H1 (cell line): ENCODE measurements at regions not wholly inside any gene's neighbourhood (a gene's known extent, or its start where the extent isn't known, plus 50 kb on each side); places are given as distances from the start of the nearest gene placed in this dataset.

ENCODE experiments used
- CTCF ChIA-PET: fragments of 300-600 bp; sonication (Branson Sonifier 250); formaldehyde crosslinking; loops from one replicate; lab custom pipeline; 2021; ENCODE audit not compliant: partially characterized antibody; lab: Charles Lee
- POLR2A ChIA-PET: fragments of 300-600 bp; sonication (Branson Sonifier 250); formaldehyde crosslinking; loops from one replicate; lab custom pipeline; 2021; ENCODE audit warnings: inconsistent platforms; ENCODE audit not compliant: partially characterized antibody; lab: Charles Lee
- DNase-seq, 2 experiments: peaks; one replicate each; pipeline versions ENCODE4 v3.0.0 to v3.0.0-alpha.2; 2010 to 2022; ENCODE audit warnings: low spot score in 2 of 2, low read depth in 1 of 2, mixed read lengths in 1 of 2
- FAIRE-seq: peaks from 2 replicates; lab custom pipeline; 2011; peaks lifted over from hg19 to GRCh38; lab: Jason Lieb, UNC
- H2AFZ ChIP-seq: 2 replicates; pipeline ENCODE4 v1.8.1; 2012; ENCODE audit warnings: low read length, inconsistent platforms
- H2AK5ac ChIP-seq: 2 replicates; pipeline ENCODE4 v1.6.1; 2013; ENCODE audit warnings: low read depth, low read length
- H2BK120ac ChIP-seq: replicated peaks from 2 replicates; pipeline ENCODE3; 2013; ENCODE audit warnings: low read depth, low read length, inconsistent platforms
- H2BK12ac ChIP-seq: 2 replicates; pipeline ENCODE4 v1.6.1; 2013; ENCODE audit warnings: low read depth, low read length
- H2BK15ac ChIP-seq: 2 replicates; pipeline ENCODE4 v1.6.1; 2013; ENCODE audit warnings: low read length
- H2BK20ac ChIP-seq: 2 replicates; pipeline ENCODE4 v1.6.1; 2013; ENCODE audit warnings: low read length
- H2BK5ac ChIP-seq: 2 replicates; pipeline ENCODE4 v1.6.1; 2013; ENCODE audit warnings: low read depth, low read length
- H3K14ac ChIP-seq: 2 replicates; pipeline ENCODE4 v1.6.1; 2013; ENCODE audit warnings: inconsistent platforms; ENCODE audit not compliant: insufficient read length
- H3K18ac ChIP-seq: 2 replicates; pipeline ENCODE4 v1.6.1; 2013; ENCODE audit warnings: low read length; ENCODE audit errors: extremely low read depth
- H3K23ac ChIP-seq: 2 replicates; pipeline ENCODE4 v1.6.1; 2013; ENCODE audit warnings: inconsistent platforms; ENCODE audit not compliant: insufficient read length
- H3K23me2 ChIP-seq: 2 replicates; pipeline ENCODE4 v1.6.1; 2013; ENCODE audit warnings: low read depth, low read length
- H3K27ac ChIP-seq: 2 replicates; pipeline ENCODE4 v1.6.1; 2011; ENCODE audit warnings: low read depth, low read length, inconsistent platforms
- H3K27me3 ChIP-seq, 4 experiments: replicated peaks in 1 of 4; 1 replicate in 1 of 4; 2 replicates in 3 of 4; pipeline versions ENCODE4 v1.6.1 to v1.8.1; 2011 to 2013; ENCODE audit warnings: low read length in 3 of 4, mild to moderate bottlenecking in 3 of 4, inconsistent platforms in 2 of 4, mixed read lengths in 2 of 4, moderate library complexity in 1 of 4; ENCODE audit not compliant: control insufficient read depth in 3 of 4, insufficient read depth in 3 of 4; ENCODE audit errors: extremely low read depth in 1 of 4
- H3K36me3 ChIP-seq, 4 experiments: 2 replicates each; pipeline versions ENCODE4 v1.6.1 to v1.8.1; 2011 to 2013; ENCODE audit warnings: mild to moderate bottlenecking in 4 of 4, low read length in 3 of 4, moderate library complexity in 2 of 4, control low read depth in 1 of 4, inconsistent platforms in 1 of 4; ENCODE audit not compliant: insufficient read depth in 4 of 4, control insufficient read depth in 2 of 4
- H3K4ac ChIP-seq: replicated peaks from 2 replicates; pipeline ENCODE3; 2013; ENCODE audit warnings: low read length, low read depth, mixed read lengths, inconsistent platforms; ENCODE audit not compliant: insufficient read length
- H3K4me1 ChIP-seq, 4 experiments: replicated peaks in 1 of 4; 1 replicate in 1 of 4; 2 replicates in 3 of 4; pipeline versions ENCODE4 v1.6.1 to v1.8.1; 2011 to 2013; ENCODE audit warnings: low read length in 3 of 4, inconsistent platforms in 2 of 4, mixed read lengths in 1 of 4; ENCODE audit not compliant: insufficient read depth in 4 of 4, control insufficient read depth in 3 of 4
- H3K4me2 ChIP-seq, 2 experiments: 2 replicates each; pipeline versions ENCODE4 v1.6.1 to v1.8.1; 2011 to 2013; ENCODE audit warnings: low read depth in 2 of 2, low read length in 2 of 2, control low read depth in 1 of 2, inconsistent platforms in 1 of 2, mild to moderate bottlenecking in 1 of 2; ENCODE audit not compliant: insufficient read depth in 1 of 2
- H3K4me3 ChIP-seq, 4 experiments: fragments of 200-600, 300-600 bp in 1 of 4; sonication (generic), shearing (Covaris generic), sonication (Bioruptor Twin) in 1 of 4; 2 replicates each; pipeline versions ENCODE4 v1.5.1 to v1.8.1; 2011 to 2016; ENCODE audit warnings: low read length in 4 of 4, low read depth in 3 of 4, control low read depth in 2 of 4, inconsistent platforms in 2 of 4, mild to moderate bottlenecking in 2 of 4, mixed read lengths in 1 of 4, moderate library complexity in 1 of 4; ENCODE audit not compliant: insufficient read depth in 2 of 4; ENCODE audit errors: extremely low read depth in 1 of 4
- H3K56ac ChIP-seq: replicated peaks from 2 replicates; pipeline ENCODE3; 2013; ENCODE audit warnings: low read depth, mild to moderate bottlenecking, mixed read lengths, low read length, inconsistent platforms; ENCODE audit not compliant: insufficient read length
- H3K79me1 ChIP-seq: 2 replicates; pipeline ENCODE4 v1.6.1; 2013; ENCODE audit warnings: low read depth, low read length, control low read depth
- H3K79me2 ChIP-seq, 2 experiments: 2 replicates each; pipeline versions ENCODE4 v1.6.1 to v1.8.1; 2012 to 2013; ENCODE audit warnings: low read length in 2 of 2, mild to moderate bottlenecking in 2 of 2, inconsistent platforms in 1 of 2; ENCODE audit not compliant: insufficient read depth in 2 of 2, control insufficient read depth in 1 of 2
- H3K9ac ChIP-seq, 4 experiments: replicated peaks in 1 of 4; 1 replicate in 1 of 4; 2 replicates in 3 of 4; pipeline versions ENCODE4 v1.6.1 to v1.8.1; 2011 to 2013; ENCODE audit warnings: low read depth in 3 of 4, low read length in 3 of 4, control low read depth in 2 of 4, mild to moderate bottlenecking in 2 of 4, moderate library complexity in 2 of 4, inconsistent platforms in 1 of 4; ENCODE audit errors: extremely low read depth in 1 of 4
- H3K9me3 ChIP-seq, 2 experiments: 2 replicates each; pipeline versions ENCODE4 v1.6.1 to v1.8.1; 2012 to 2013; ENCODE audit warnings: mild to moderate bottlenecking in 2 of 2, moderate library complexity in 2 of 2, control low read depth in 1 of 2, inconsistent platforms in 1 of 2, low read depth in 1 of 2, low read length in 1 of 2, mixed read lengths in 1 of 2; ENCODE audit not compliant: insufficient read depth in 2 of 2
- H4K20me1 ChIP-seq, 2 experiments: replicated peaks in 1 of 2; 2 replicates each; pipeline versions ENCODE3 to v1.8.1; 2011 to 2013; ENCODE audit warnings: inconsistent platforms in 2 of 2, low read length in 2 of 2, mild to moderate bottlenecking in 1 of 2; ENCODE audit not compliant: insufficient read depth in 2 of 2, control insufficient read depth in 1 of 2
- H4K5ac ChIP-seq: 2 replicates; pipeline ENCODE4 v1.6.1; 2013; ENCODE audit warnings: low read length, low read depth, mixed read lengths, inconsistent platforms; ENCODE audit not compliant: insufficient read length
- H4K8ac ChIP-seq: 2 replicates; pipeline ENCODE4 v1.8.0; 2013; ENCODE audit warnings: mild to moderate bottlenecking, moderate library complexity, low read length, inconsistent platforms; ENCODE audit not compliant: insufficient read depth; ENCODE audit errors: extremely low read depth
- H4K91ac ChIP-seq: replicated peaks from 2 replicates; pipeline ENCODE3; 2013; ENCODE audit warnings: low read length, mixed read lengths, inconsistent platforms; ENCODE audit not compliant: insufficient read length
- CBX8 ChIP-seq: fragments of 300-800, 300-1000 bp; sonication (generic); IDR thresholded peaks from 2 replicates; pipeline ENCODE4 v1.7.1; 2016; ENCODE audit warnings: low read depth, low read length, borderline replicate concordance
- CTCF ChIP-seq, 3 experiments: IDR thresholded peaks; 1 replicate in 2 of 3; 2 replicates in 1 of 3; pipeline versions ENCODE4 v1.5.1 to v1.6.1; 2011; ENCODE audit warnings: low read length in 3 of 3, mild to moderate bottlenecking in 3 of 3, inconsistent platforms in 2 of 3, low read depth in 1 of 3, moderate library complexity in 1 of 3; ENCODE audit not compliant: insufficient read depth in 1 of 3; ENCODE audit errors: control extremely low read depth in 1 of 3
- EP300 ChIP-seq, 2 experiments: IDR thresholded peaks; 1 replicate in 1 of 2; 2 replicates in 1 of 2; pipeline ENCODE4 v1.6.1; 2011 to 2012; ENCODE audit warnings: low read depth in 2 of 2, low read length in 2 of 2, mild to moderate bottlenecking in 2 of 2, borderline replicate concordance in 1 of 2, inconsistent platforms in 1 of 2, moderate library complexity in 1 of 2
- EZH2 ChIP-seq: fragments of 200-600 bp; sonication (generic); IDR thresholded peaks from 2 replicates; pipeline ENCODE4 v1.7.1; 2012; ENCODE audit warnings: low read depth, mild to moderate bottlenecking, moderate library complexity, low read length, inconsistent platforms; ENCODE audit not compliant: severe bottlenecking
- GABPA ChIP-seq: IDR thresholded peaks from 2 replicates; pipeline ENCODE4 v1.6.1; 2011; ENCODE audit warnings: mild to moderate bottlenecking, low read length, moderate library complexity, borderline replicate concordance; ENCODE audit not compliant: insufficient read depth
- HDAC2 ChIP-seq, 2 experiments: fragments of 300-600 bp in 1 of 2; sonication (generic) in 1 of 2; IDR thresholded peaks; 2 replicates each; pipeline ENCODE4 v1.6.1; 2011 to 2012; ENCODE audit warnings: low read depth in 2 of 2, low read length in 2 of 2, mild to moderate bottlenecking in 2 of 2, moderate library complexity in 2 of 2, borderline replicate concordance in 1 of 2, inconsistent platforms in 1 of 2
- POLR2A ChIP-seq, 2 experiments: IDR thresholded peaks; 1 replicate in 1 of 2; 2 replicates in 1 of 2; pipeline ENCODE4 v1.6.1; 2011; ENCODE audit warnings: low read depth in 2 of 2, low read length in 2 of 2, mild to moderate bottlenecking in 2 of 2; ENCODE audit errors: control extremely low read depth in 1 of 2
- POLR2AphosphoS5 ChIP-seq: IDR thresholded peaks from 2 replicates; pipeline ENCODE4 v1.6.1; 2011; ENCODE audit warnings: low read depth, low read length
- POU5F1 ChIP-seq: IDR thresholded peaks from 2 replicates; pipeline ENCODE4 v1.6.1; 2011; ENCODE audit warnings: low read depth, mild to moderate bottlenecking, low read length, moderate library complexity
- SIN3A ChIP-seq, 2 experiments: IDR thresholded peaks in 1 of 2; conservative IDR thresholded peaks in 1 of 2; 2 replicates each; pipeline ENCODE4 v1.6.1; 2011 to 2012; ENCODE audit warnings: low read length in 2 of 2, improper control_type of control experiment in 1 of 2, low read depth in 1 of 2, mild to moderate bottlenecking in 1 of 2
- SP4 ChIP-seq: IDR thresholded peaks from 2 replicates; pipeline ENCODE4 v1.6.1; 2012; ENCODE audit warnings: low read length, inconsistent platforms
- SUZ12 ChIP-seq: fragments of 200-600 bp; sonication (generic); IDR thresholded peaks from 2 replicates; pipeline ENCODE4 v1.6.1; 2012; ENCODE audit warnings: mild to moderate bottlenecking, inconsistent platforms, low read length, moderate library complexity, mixed read lengths
- WGBS, 2 experiments: shearing (Covaris generic) in 1 of 2; methylation state at CpG; one replicate each; pipeline versions ENCODE4 v1.1.6 to v1.1.7; 2013 to 2015; ENCODE audit warnings: low lambda C conversion rate in 2 of 2, mixed read lengths in 2 of 2, inconsistent platforms in 1 of 2, low coverage in 1 of 2, missing lambda C conversion rate in 1 of 2; ENCODE audit not compliant: insufficient replicate concordance in 2 of 2, insufficient coverage in 1 of 2, insufficient read length in 1 of 2; ENCODE audit errors: extremely low coverage in 1 of 2, missing lambda C conversion rate in 1 of 2; 5-methylcytosine and 5-hydroxymethylcytosine counted together

GRCh38 chr2:144593803-144594202 is 73.9 kb upstream of the ZEB2 start:
- Histone ChIP-seq H3K4me2 (no peak overlapping the region), H2BK20ac (no peak overlapping the region), H3K27me3 (no peaks in the 10 kb centered on the region), H3K79me1 (no peaks in the 10 kb centered on the region), H3K4me1 (peaks cover 0 to 9% (median 5%) of the 10 kb centered on the region in 4 experiments; a peak in 4 of 7 replicates), H3K79me2 (no peaks in the 10 kb centered on the region), H2BK5ac (no peak overlapping the region), H4K8ac (no peak overlapping the region), H3K56ac (no peak overlapping the region), H3K36me3 (no peaks in the 10 kb centered on the region), H2BK12ac (peak overlapping the region; percentile 51; the same call in 1 of the 2 replicates), H3K9me3 (no peaks in the 10 kb centered on the region), H4K91ac (no peak overlapping the region), H3K23ac (no peak overlapping the region), H3K27ac (no peak overlapping the region), H4K20me1 (no peaks in the 10 kb centered on the region), H2BK120ac (peak overlapping the region; percentile 35), H3K23me2 (no peaks in the 10 kb centered on the region), H3K4ac (no peak overlapping the region), H2AFZ (no peak overlapping the region), H3K4me3 (no peak overlapping the region), H3K9ac (no peak overlapping the region), H3K18ac (no peak overlapping the region), H4K5ac (no peak overlapping the region), H2AK5ac (no peak overlapping the region), H3K14ac (no peak overlapping the region), H2BK15ac (no peak overlapping the region)
- FAIRE-seq (no peak), DNase-seq (no peak)
- WGBS, 2 experiments = 82% methylated on average over 2 of the region's 2 CpGs; no CpG with 5 or more reads in 1 of the 2 experiments
- CTCF ChIA-PET = no interaction called here
- POLR2A ChIA-PET = no interaction called here
- TF ChIP-seq SP4 (no peak), POLR2A (IDR thresholded peaks at IDR 0.05; ENCODE audit: control extremely low read depth in 1 of 2, low read depth in 2 of 2, low read length in 2 of 2) (no peak), HDAC2 (IDR thresholded peaks at IDR 0.05; ENCODE audit: borderline replicate concordance in 1 of 2, low read depth in 2 of 2, low read length in 2 of 2) (no peak), POLR2AphosphoS5 (no peak), CTCF (IDR thresholded peaks at IDR 0.05; ENCODE audit: control extremely low read depth in 1 of 3, insufficient read depth in 1 of 3, low read depth in 1 of 3, low read length in 3 of 3) (no peak), GABPA (no peak), SUZ12 (no peak), CBX8 (no peak), EP300 (IDR thresholded peaks at IDR 0.05; ENCODE audit: borderline replicate concordance in 1 of 2, low read depth in 2 of 2, low read length in 2 of 2) (no peak), EZH2 (no peak), SIN3A (conservative IDR thresholded peaks at IDR 0.05 in 1 of 2, IDR thresholded peaks at IDR 0.05 in 1 of 2; ENCODE audit: low read depth in 1 of 2, low read length in 2 of 2) (no peak), POU5F1 (no peak)
